Endothelial cell of umbilical vein (primary cell): ENCODE measurements at regions not wholly inside any gene's neighbourhood (a gene's known extent, or its start where the extent isn't known, plus 50 kb on each side); places are given as distances from the start of the nearest gene placed in this dataset.

Experiments used
- BruUV-seq: library from RNA; stranded (reverse); fragments of 400-500 nt; replicated peaks from 2 replicates; lab custom pipeline; 2021; lab: Mats Ljungman, UMichigan
- CTCF ChIA-PET: fragments of 300-600, 350-600 bp; sonication (Branson Sonifier 250); formaldehyde crosslinking; loops from one replicate; lab custom pipeline; 2021; ENCODE audit warnings: antibody characterized with exemption, inconsistent platforms; lab: Charles Lee
- POLR2A ChIA-PET: fragments of 300-600, 350-600 bp; sonication (Branson Sonifier 250); formaldehyde crosslinking; loops from one replicate; lab custom pipeline; 2021; ENCODE audit warnings: antibody characterized with exemption, inconsistent platforms; lab: Charles Lee
- DNase-seq: peaks from one replicate; pipeline ENCODE4 v3.0.0-alpha.2; 2011; ENCODE audit warnings: low read depth, low spot score
- FAIRE-seq: peaks from 2 replicates; lab custom pipeline; 2011; peaks lifted over from hg19 to GRCh38; lab: Jason Lieb, UNC
- H2AFZ ChIP-seq: 2 replicates; pipeline ENCODE4 v1.6.0; 2012; ENCODE audit warnings: low read depth, low read length, control low read depth, inconsistent platforms
- H3K27ac ChIP-seq: 2 replicates; pipeline ENCODE4 v1.5.1; 2011; ENCODE audit warnings: low read depth, mild to moderate bottlenecking, control low read depth, low read length, moderate library complexity; ENCODE audit not compliant: insufficient read depth
- H3K27me3 ChIP-seq, 2 experiments: 2 replicates each; pipeline versions ENCODE4 v1.6.0 to v1.6.1; 2011; ENCODE audit warnings: low read length in 2 of 2, mixed read lengths in 1 of 2; ENCODE audit not compliant: control insufficient read depth in 2 of 2, insufficient read depth in 2 of 2
- H3K36me3 ChIP-seq, 2 experiments: 2 replicates in 1 of 2; 3 replicates in 1 of 2; pipeline ENCODE4 v1.5.1; 2011; ENCODE audit warnings: low read length in 2 of 2, mild to moderate bottlenecking in 1 of 2, moderate library complexity in 1 of 2; ENCODE audit not compliant: control insufficient read depth in 2 of 2, insufficient read depth in 2 of 2; ENCODE audit errors: extremely low read depth in 1 of 2
- H3K4me1 ChIP-seq: 3 replicates; pipeline ENCODE4 v1.5.1; 2011; ENCODE audit warnings: mild to moderate bottlenecking, low read length; ENCODE audit not compliant: control insufficient read depth, insufficient read depth; ENCODE audit errors: extremely low read depth
- H3K4me2 ChIP-seq: 2 replicates; pipeline ENCODE4 v1.6.1; 2011; ENCODE audit warnings: low read length, control low read depth, mixed read lengths; ENCODE audit not compliant: insufficient read depth
- H3K4me3 ChIP-seq, 3 experiments: fragments of 200-600 bp in 1 of 3; sonication (generic), shearing (Covaris generic) in 1 of 3; replicated peaks in 1 of 3; 2 replicates each; pipeline ENCODE4 v1.5.1; 2011 to 2016; ENCODE audit warnings: control low read depth in 3 of 3, low read length in 3 of 3, mild to moderate bottlenecking in 2 of 3, inconsistent platforms in 1 of 3, low read depth in 1 of 3, moderate library complexity in 1 of 3; ENCODE audit not compliant: insufficient read depth in 1 of 3
- H3K79me2 ChIP-seq: 2 replicates; pipeline ENCODE4 v1.6.0; 2012; ENCODE audit warnings: low read length, inconsistent platforms; ENCODE audit not compliant: control insufficient read depth, insufficient read depth
- H3K9ac ChIP-seq: replicated peaks from 2 replicates; pipeline ENCODE3; 2011; ENCODE audit warnings: low read length, control low read depth; ENCODE audit not compliant: insufficient read depth; ENCODE audit errors: extremely low read depth
- H3K9me1 ChIP-seq: replicated peaks from 3 replicates; pipeline ENCODE4 v1.6.0; 2011; ENCODE audit warnings: mild to moderate bottlenecking, low read length; ENCODE audit not compliant: control insufficient read depth, insufficient read depth; ENCODE audit errors: extremely low read depth
- H3K9me3 ChIP-seq: replicated peaks from 2 replicates; pipeline ENCODE4 v1.5.1; 2012; ENCODE audit warnings: low read length, inconsistent platforms; ENCODE audit not compliant: control insufficient read depth, insufficient read depth
- H4K20me1 ChIP-seq: replicated peaks from 2 replicates; pipeline ENCODE3; 2011; ENCODE audit warnings: mild to moderate bottlenecking, low read length; ENCODE audit not compliant: control insufficient read depth, insufficient read depth; ENCODE audit errors: extremely low read depth
- CTCF ChIP-seq, 2 donors: IDR thresholded peaks; 1 replicate in 1 of 2; 2 replicates in 1 of 2; pipeline ENCODE4 v1.5.1; 2011; ENCODE audit warnings: low read length in 2 of 2, mild to moderate bottlenecking in 2 of 2, moderate library complexity in 2 of 2, control low read depth in 1 of 2, inconsistent platforms in 1 of 2, low read depth in 1 of 2; ENCODE audit not compliant: insufficient read depth in 1 of 2; ENCODE audit errors: extremely low read depth in 1 of 2
- EZH2 ChIP-seq: IDR thresholded peaks from 2 replicates; pipeline ENCODE4 v1.6.1; 2012; ENCODE audit warnings: borderline replicate concordance, low read depth, mild to moderate bottlenecking, moderate library complexity, low read length, inconsistent platforms; ENCODE audit not compliant: severe bottlenecking
- FOS ChIP-seq: IDR thresholded peaks from 2 replicates; pipeline ENCODE4 v1.6.1; 2011; ENCODE audit warnings: mild to moderate bottlenecking, low read length, moderate library complexity, borderline replicate concordance; ENCODE audit not compliant: insufficient read depth
- GATA2 ChIP-seq: IDR thresholded peaks from 2 replicates; pipeline ENCODE4 v1.7.0; 2011; ENCODE audit warnings: low read depth, mild to moderate bottlenecking, moderate library complexity, mixed read lengths, low read length; ENCODE audit not compliant: insufficient read length, insufficient read depth
- JUN ChIP-seq: IDR thresholded peaks from 2 replicates; pipeline ENCODE4 v1.6.1; 2011; ENCODE audit warnings: borderline replicate concordance, low read depth; ENCODE audit not compliant: insufficient read length, insufficient read depth
- MYC ChIP-seq: IDR thresholded peaks from one replicate; pipeline ENCODE4 v1.6.1; 2011; ENCODE audit warnings: mild to moderate bottlenecking, low read depth, low read length
- POLR2A ChIP-seq: IDR thresholded peaks from 2 replicates; pipeline ENCODE4 v1.6.1; 2012; ENCODE audit warnings: low read depth, mild to moderate bottlenecking, control low read depth, low read length
- POLR2AphosphoS5 ChIP-seq: IDR thresholded peaks from 2 replicates; pipeline ENCODE4 v1.6.1; 2012; ENCODE audit warnings: low read depth, mild to moderate bottlenecking, control low read depth, low read length, moderate library complexity; ENCODE audit not compliant: insufficient read depth
- dilution Hi-C: fragments of 300-500 bp; cut with MboI; formaldehyde crosslinking; loops from one replicate; pipeline ENCODE4 v1.15.0; 2019; ENCODE audit warnings: low sequenced_read_pairs; ENCODE audit not compliant: extremely low pct_ligation_motif_present
- intact Hi-C: fragments of 100-400 bp; cut with micrococcal nuclease; formaldehyde crosslinking; loops from one replicate; pipeline ENCODE4 v1.10.0; 2022
- TF ChIP-seq, protein P1 (sequence below): IDR thresholded peaks from 2 replicates; pipeline ENCODE4 v1.6.1; 2011; ENCODE audit not compliant: insufficient read depth, insufficient read length

GRCh38 chr6:169132352-169132940 lies 121.2 kb downstream of the THBS2 start:
- no peaks in the 10 kb centered on the region for H3K27me3 ChIP-seq
- H3K4me3 ChIP-seq, result no peak overlapping the region
- DNase-seq (no peak), FAIRE-seq (no peak)
- no peaks in the 10 kb centered on the region for H3K9me1 ChIP-seq
- H3K4me2 ChIP-seq, result no peak overlapping the region
- TF ChIP-seq POLR2A (no peak), MYC (no peak), CTCF (IDR thresholded peaks at IDR 0.05; ENCODE audit: extremely low read depth in 1 of 2, insufficient read depth in 1 of 2, low read depth in 1 of 2, low read length in 2 of 2) (no peak), JUN (no peak), FOS (no peak), GATA2 (no peak), EZH2 (no peak), POLR2AphosphoS5 (no peak)
- TF ChIP-seq, protein P1, sequence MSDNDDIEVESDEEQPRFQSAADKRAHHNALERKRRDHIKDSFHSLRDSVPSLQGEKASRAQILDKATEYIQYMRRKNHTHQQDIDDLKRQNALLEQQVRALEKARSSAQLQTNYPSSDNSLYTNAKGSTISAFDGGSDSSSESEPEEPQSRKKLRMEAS, result no peak
- dilution Hi-C loops (no loop called here), intact Hi-C loops (no loop called here)
- no peaks in the 10 kb centered on the region for H3K9me3 ChIP-seq
- POLR2A ChIA-PET, result no interaction called here
- no peaks in the 10 kb centered on the region for H4K20me1 ChIP-seq
- H3K36me3 ChIP-seq, result no peaks in the 10 kb centered on the region
- H3K4me1 ChIP-seq, result no peaks in the 10 kb centered on the region
- no peak overlapping the region for H2AFZ ChIP-seq
- CTCF ChIA-PET, result no interaction called here
- BruUV-seq, result no TSS peak
- no peak overlapping the region for H3K9ac ChIP-seq
- no peaks in the 10 kb centered on the region for H3K79me2 ChIP-seq
- no peak overlapping the region for H3K27ac ChIP-seq
